Mesenchymal stem cell (in vitro differentiated cells and primary cell): ENCODE measurements at regions not wholly inside any gene's neighbourhood (a gene's known extent, or its start where the extent isn't known, plus 50 kb on each side); places are given as distances from the start of the nearest gene placed in this dataset.
A peak's percentile ranks its signal among the peaks of the same experiment; 100 is the strongest.

Experiments
- DNase-seq: peaks from one replicate; pipeline ENCODE4 v3.0.0-alpha.2; 2013
- H2AFZ ChIP-seq: one replicate; pipeline ENCODE4 v1.6.1; 2013; ENCODE audit warnings: low read depth, mild to moderate bottlenecking, control low read depth, inconsistent platforms, low read length, moderate library complexity
- H2AK5ac ChIP-seq: 2 replicates; pipeline ENCODE4 v1.6.1; 2013; ENCODE audit warnings: low read length, moderate library complexity, mild to moderate bottlenecking, inconsistent platforms; ENCODE audit not compliant: severe bottlenecking
- H2BK120ac ChIP-seq: one replicate; pipeline ENCODE4 v1.6.1; 2013; ENCODE audit warnings: low read depth, mild to moderate bottlenecking, inconsistent platforms, low read length, moderate library complexity
- H2BK12ac ChIP-seq, 2 experiments: one replicate each; pipeline ENCODE4 v1.6.1; 2013; ENCODE audit warnings: inconsistent platforms in 2 of 2, low read length in 2 of 2, mild to moderate bottlenecking in 2 of 2, moderate library complexity in 2 of 2, control low read depth in 1 of 2
- H2BK15ac ChIP-seq: one replicate; pipeline ENCODE4 v1.6.1; 2013; ENCODE audit warnings: mild to moderate bottlenecking, low read depth, inconsistent platforms; ENCODE audit not compliant: poor library complexity, severe bottlenecking
- H2BK5ac ChIP-seq: 2 replicates; pipeline ENCODE4 v1.6.1; 2013; ENCODE audit warnings: low read depth, mild to moderate bottlenecking, low read length, control low read depth, inconsistent platforms; ENCODE audit not compliant: poor library complexity, severe bottlenecking
- H3K14ac ChIP-seq, 2 experiments: one replicate each; pipeline ENCODE4 v1.6.1; 2013; ENCODE audit warnings: inconsistent platforms in 2 of 2, low read length in 2 of 2, control low read depth in 1 of 2, mild to moderate bottlenecking in 1 of 2, moderate library complexity in 1 of 2
- H3K18ac ChIP-seq, 2 experiments: one replicate each; pipeline ENCODE4 v1.6.1; 2013; ENCODE audit warnings: inconsistent platforms in 2 of 2, low read length in 2 of 2, control low read depth in 1 of 2, low read depth in 1 of 2, mild to moderate bottlenecking in 1 of 2
- H3K23ac ChIP-seq, 2 experiments: one replicate each; pipeline ENCODE4 v1.6.1; 2013; ENCODE audit warnings: inconsistent platforms in 2 of 2, low read length in 2 of 2, mild to moderate bottlenecking in 2 of 2, moderate library complexity in 2 of 2, control low read depth in 1 of 2
- H3K27ac ChIP-seq: 2 replicates; pipeline ENCODE4 v1.5.1; 2013; ENCODE audit warnings: mild to moderate bottlenecking, moderate library complexity, low read length, control low read depth, inconsistent platforms; ENCODE audit not compliant: poor library complexity, severe bottlenecking
- H3K27me3 ChIP-seq, 2 experiments: 2 replicates each; pipeline versions ENCODE4 v1.6.1 to v1.7.0; 2013; ENCODE audit warnings: low read length in 2 of 2, mild to moderate bottlenecking in 2 of 2, moderate library complexity in 2 of 2, control low read depth in 1 of 2, inconsistent platforms in 1 of 2; ENCODE audit not compliant: control insufficient read depth in 1 of 2, insufficient read depth in 1 of 2
- H3K36me3 ChIP-seq, 2 experiments: 2 replicates each; pipeline versions ENCODE4 v1.6.1 to v1.7.0; 2013; ENCODE audit warnings: low read length in 2 of 2, control low read depth in 1 of 2, inconsistent platforms in 1 of 2, low read depth in 1 of 2, mild to moderate bottlenecking in 1 of 2; ENCODE audit not compliant: insufficient read depth in 2 of 2, control insufficient read depth in 1 of 2
- H3K4ac ChIP-seq, 2 experiments: one replicate each; pipeline ENCODE4 v1.6.1; 2013; ENCODE audit warnings: inconsistent platforms in 2 of 2, low read length in 2 of 2, mild to moderate bottlenecking in 2 of 2, moderate library complexity in 2 of 2, control low read depth in 1 of 2, low read depth in 1 of 2
- H3K4me1 ChIP-seq: 2 replicates; pipeline ENCODE4 v1.6.1; 2013; ENCODE audit warnings: low read depth, low read length, control low read depth; ENCODE audit not compliant: control insufficient read depth, insufficient read depth
- H3K4me2 ChIP-seq: 2 replicates; pipeline ENCODE4 v1.6.1; 2013; ENCODE audit warnings: low read length, mild to moderate bottlenecking, inconsistent platforms; ENCODE audit not compliant: poor library complexity, severe bottlenecking
- H3K4me3 ChIP-seq, 2 experiments: 2 replicates each; pipeline versions ENCODE4 v1.5.1 to v1.7.0; 2013; ENCODE audit warnings: low read length in 2 of 2, mild to moderate bottlenecking in 2 of 2, control low read depth in 1 of 2, low read depth in 1 of 2; ENCODE audit not compliant: insufficient read depth in 1 of 2
- H3K79me1 ChIP-seq: replicated peaks from 2 replicates; pipeline ENCODE4 v1.6.1; 2013; ENCODE audit warnings: mild to moderate bottlenecking, control low read depth, low read length, inconsistent platforms; ENCODE audit not compliant: poor library complexity, severe bottlenecking
- H3K9ac ChIP-seq: 2 replicates; pipeline ENCODE4 v1.7.0; 2013; ENCODE audit warnings: mild to moderate bottlenecking, low read length, moderate library complexity
- H3K9me3 ChIP-seq: 2 replicates; pipeline ENCODE4 v1.7.0; 2013; ENCODE audit warnings: mild to moderate bottlenecking, low read length; ENCODE audit not compliant: control insufficient read depth
- H4K8ac ChIP-seq: one replicate; pipeline ENCODE4 v1.6.1; 2013; ENCODE audit warnings: inconsistent platforms, mild to moderate bottlenecking, low read length, moderate library complexity
- H4K91ac ChIP-seq: one replicate; pipeline ENCODE4 v1.6.1; 2013; ENCODE audit warnings: mild to moderate bottlenecking, low read length, inconsistent platforms
- WGBS: methylation state at CpG from one replicate; pipeline ENCODE4 v1.1.7; 2013; ENCODE audit warnings: mixed read lengths; 5-methylcytosine and 5-hydroxymethylcytosine counted together

- Histone ChIP-seq H4K91ac (no peak overlapping the region), H2BK15ac (no peak overlapping the region), H3K4me2 (no peak overlapping the region), H2AFZ (no peak overlapping the region), H3K27me3 (no peaks in the 10 kb centered on the region), H4K8ac (no peak overlapping the region), H3K14ac (no peak overlapping the region), H2BK120ac (no peak overlapping the region), H3K79me1 (no peaks in the 10 kb centered on the region), H3K23ac (no peak overlapping the region), H2BK12ac (no peak overlapping the region), H3K18ac (no peak overlapping the region), H3K4me3 (no peak overlapping the region), H3K4ac (no peak overlapping the region), H2BK5ac (no peak overlapping the region), H3K9me3 (no peaks in the 10 kb centered on the region), H3K36me3 (no peaks in the 10 kb centered on the region), H3K9ac (no peak overlapping the region), H3K27ac (no peak overlapping the region), H3K4me1 (no peaks in the 10 kb centered on the region), H2AK5ac (no peak overlapping the region)
- DNase-seq = no peak
Observed at GRCh38 chr6:71491844-71492243, 203.2 kb downstream of the OGFRL1 start.

GRCh38 chr6:71492668-71493067, 204.1 kb downstream of the OGFRL1 start:
- Histone ChIP-seq H2BK15ac (no peak overlapping the region), H2BK120ac (no peak overlapping the region), H3K27me3 (no peaks in the 10 kb centered on the region), H3K79me1 (no peaks in the 10 kb centered on the region), H3K4me3 (no peak overlapping the region), H3K27ac (no peak overlapping the region), H3K9me3 (no peaks in the 10 kb centered on the region), H4K8ac (no peak overlapping the region), H3K14ac (no peak overlapping the region), H3K23ac (no peak overlapping the region), H2BK12ac (no peak overlapping the region), H3K9ac (no peak overlapping the region), H2AK5ac (no peak overlapping the region), H3K4ac (no peak overlapping the region), H3K4me2 (no peak overlapping the region), H3K4me1 (no peaks in the 10 kb centered on the region), H3K18ac (no peak overlapping the region), H3K36me3 (no peaks in the 10 kb centered on the region), H2BK5ac (no peak overlapping the region), H2AFZ (no peak overlapping the region), H4K91ac (no peak overlapping the region)
- DNase-seq = no peak
- 67% methylated on average over 1 of the region's 2 CpGs for WGBS

GRCh38 chr6:71496018-71496721, 207.6 kb downstream of the OGFRL1 start:
- peak; percentile 58 for DNase-seq
- no peaks in the 10 kb centered on the region for H3K27me3 ChIP-seq
- H3K4me2 ChIP-seq = peak overlapping the region; percentile 52
- no peak overlapping the region for H2BK5ac ChIP-seq
- H3K36me3 ChIP-seq = no peaks in the 10 kb centered on the region
- peak overlapping the region in 1 of 2 experiments; percentile 62 for H3K18ac ChIP-seq
- no peak overlapping the region for H3K14ac ChIP-seq
- WGBS = 70% methylated on average over 3 of the region's 5 CpGs
- H3K9me3 ChIP-seq = no peaks in the 10 kb centered on the region
- H2AFZ ChIP-seq = no peak overlapping the region
- H3K27ac ChIP-seq = peak overlapping the region; percentile 38
- H2AK5ac ChIP-seq = no peak overlapping the region
- H2BK120ac ChIP-seq = no peak overlapping the region
- no peak overlapping the region for H4K8ac ChIP-seq
- H3K4me1 ChIP-seq = peaks cover 2% of the 10 kb centered on the region
- H3K23ac ChIP-seq = no peak overlapping the region
- H4K91ac ChIP-seq = no peak overlapping the region
- H3K79me1 ChIP-seq = no peaks in the 10 kb centered on the region
- peak overlapping the region; percentile 86 for H3K9ac ChIP-seq
- no peak overlapping the region for H2BK12ac ChIP-seq
- no peak overlapping the region for H3K4ac ChIP-seq
- no peak overlapping the region for H2BK15ac ChIP-seq
- peak overlapping the region in 1 of 2 experiments; percentile 68 for H3K4me3 ChIP-seq

GRCh38 chr6:71496722-71497033, 208.1 kb downstream of the OGFRL1 start:
- peak overlapping the region in 1 of 2 experiments; percentile 68 for H3K4me3 ChIP-seq
- peak overlapping the region; percentile 86 for H3K9ac ChIP-seq

More at GRCh38 chr6:71496722-71497033, 208.1 kb downstream of the OGFRL1 start:
- no peak for DNase-seq
- Histone ChIP-seq H2AK5ac (no peak overlapping the region), H3K14ac (no peak overlapping the region), H4K91ac (no peak overlapping the region), H3K18ac (no peak overlapping the region), H2BK5ac (no peak overlapping the region), H3K4me1 (peaks cover 2% of the 10 kb centered on the region), H3K4ac (no peak overlapping the region), H3K23ac (no peak overlapping the region), H4K8ac (no peak overlapping the region), H2AFZ (no peak overlapping the region), H2BK15ac (no peak overlapping the region), H3K4me2 (no peak overlapping the region), H3K27me3 (no peaks in the 10 kb centered on the region), H2BK120ac (peak overlapping the region; percentile 79), H2BK12ac (no peak overlapping the region), H3K36me3 (no peaks in the 10 kb centered on the region), H3K79me1 (no peaks in the 10 kb centered on the region), H3K27ac (peak overlapping the region; percentile 38), H3K9me3 (no peaks in the 10 kb centered on the region)
- WGBS = 92% methylated on average over 2 of the region's 2 CpGs
